ENCODE measurements at regions not wholly inside any gene's neighbourhood (a gene's known extent, or its start where the extent isn't known, plus 50 kb on each side); places are given as distances from the start of the nearest gene placed in this dataset.

- no peak overlapping the region for H3K4me3 ChIP-seq (replicated peaks; ENCODE audit: low read depth, low read length)
- no peak for DNase-seq (ENCODE audit: extremely low read depth, low read depth)
- no peak for TF ChIP-seq CTCF (IDR thresholded peaks at IDR 0.05; ENCODE audit: low read depth, low read length, missing control alignments)
Observed at GRCh38 chr9:38198140-38198539, 129.1 kb upstream of the SHB start.

- no peak for TF ChIP-seq CTCF (IDR thresholded peaks at IDR 0.05; ENCODE audit: low read depth, low read length, missing control alignments)
- no peak for DNase-seq (ENCODE audit: extremely low read depth, low read depth)
- H3K4me3 ChIP-seq (replicated peaks; ENCODE audit: low read depth, low read length): no peak overlapping the region
Observed at GRCh38 chr9:38196714-38197113, 127.7 kb upstream of the SHB start.

GRCh38 chr9:38195737-38196161 is 126.7 kb upstream of the SHB start:
- DNase-seq (ENCODE audit: extremely low read depth, low read depth): no peak

GRCh38 chr9:38194870-38195269 is 125.8 kb upstream of the SHB start:
- TF ChIP-seq CTCF (IDR thresholded peaks at IDR 0.05; ENCODE audit: low read depth, low read length, missing control alignments): no peak
- H3K4me3 ChIP-seq (replicated peaks; ENCODE audit: low read depth, low read length): no peak overlapping the region
- DNase-seq (ENCODE audit: extremely low read depth, low read depth): no peak

More at GRCh38 chr9:38195737-38196161, 126.7 kb upstream of the SHB start:
- no peak for TF ChIP-seq CTCF (IDR thresholded peaks at IDR 0.05; ENCODE audit: low read depth, low read length, missing control alignments)
- H3K4me3 ChIP-seq (replicated peaks; ENCODE audit: low read depth, low read length): no peak overlapping the region

- TF ChIP-seq CTCF (IDR thresholded peaks at IDR 0.05; ENCODE audit: low read depth, low read length, missing control alignments): no peak
- no peak for DNase-seq (ENCODE audit: extremely low read depth, low read depth)
- no peak overlapping the region for H3K4me3 ChIP-seq (replicated peaks; ENCODE audit: low read depth, low read length)
Observed at GRCh38 chr9:38192731-38193265, 123.8 kb upstream of the SHB start.

- no peak overlapping the region for H3K4me3 ChIP-seq (replicated peaks; ENCODE audit: low read depth, low read length)
- TF ChIP-seq CTCF (IDR thresholded peaks at IDR 0.05; ENCODE audit: low read depth, low read length, missing control alignments): no peak
- no peak for DNase-seq (ENCODE audit: extremely low read depth, low read depth)
Observed at GRCh38 chr9:38186404-38187115, 117.5 kb upstream of the SHB start.
